GM10266 (cell line): ENCODE measurements at regions not wholly inside any gene's neighbourhood (a gene's known extent, or its start where the extent isn't known, plus 50 kb on each side); places are given as distances from the start of the nearest gene placed in this dataset.

Experiments
- DNase-seq: peaks from one replicate; pipeline ENCODE4 v3.0.0; 2012; ENCODE audit errors: extremely low spot score
- TF ChIP-seq, protein P1 (sequence below): IDR thresholded peaks from 2 replicates; pipeline ENCODE4 v1.5.1; 2012; ENCODE audit warnings: mild to moderate bottlenecking, low read depth; ENCODE audit not compliant: control insufficient read depth, insufficient read depth; ENCODE audit errors: missing control alignments

DNA sequence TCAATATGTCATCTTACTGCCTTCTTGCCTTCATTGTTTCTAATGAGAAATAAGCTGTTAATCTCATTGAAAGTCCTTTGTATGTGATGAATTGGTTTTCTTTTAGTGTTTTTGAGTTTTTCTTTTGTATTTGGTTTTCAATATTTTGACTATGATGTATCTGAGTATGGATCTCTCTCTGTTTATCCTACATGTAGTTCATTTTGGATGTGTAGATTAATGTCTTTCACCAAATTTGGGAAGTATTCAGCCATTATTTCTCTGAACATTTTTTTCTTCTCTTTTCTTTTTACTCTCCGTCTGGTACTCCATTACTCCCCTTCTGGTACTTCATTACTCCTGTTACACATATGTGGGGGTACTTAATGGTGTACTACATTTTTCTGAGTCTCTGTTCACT lies 103.3 kb upstream of the ADRA1D start:
- DNase-seq, result no peak
- TF ChIP-seq, protein P1, sequence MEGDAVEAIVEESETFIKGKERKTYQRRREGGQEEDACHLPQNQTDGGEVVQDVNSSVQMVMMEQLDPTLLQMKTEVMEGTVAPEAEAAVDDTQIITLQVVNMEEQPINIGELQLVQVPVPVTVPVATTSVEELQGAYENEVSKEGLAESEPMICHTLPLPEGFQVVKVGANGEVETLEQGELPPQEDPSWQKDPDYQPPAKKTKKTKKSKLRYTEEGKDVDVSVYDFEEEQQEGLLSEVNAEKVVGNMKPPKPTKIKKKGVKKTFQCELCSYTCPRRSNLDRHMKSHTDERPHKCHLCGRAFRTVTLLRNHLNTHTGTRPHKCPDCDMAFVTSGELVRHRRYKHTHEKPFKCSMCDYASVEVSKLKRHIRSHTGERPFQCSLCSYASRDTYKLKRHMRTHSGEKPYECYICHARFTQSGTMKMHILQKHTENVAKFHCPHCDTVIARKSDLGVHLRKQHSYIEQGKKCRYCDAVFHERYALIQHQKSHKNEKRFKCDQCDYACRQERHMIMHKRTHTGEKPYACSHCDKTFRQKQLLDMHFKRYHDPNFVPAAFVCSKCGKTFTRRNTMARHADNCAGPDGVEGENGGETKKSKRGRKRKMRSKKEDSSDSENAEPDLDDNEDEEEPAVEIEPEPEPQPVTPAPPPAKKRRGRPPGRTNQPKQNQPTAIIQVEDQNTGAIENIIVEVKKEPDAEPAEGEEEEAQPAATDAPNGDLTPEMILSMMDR, result no peak

DNA sequence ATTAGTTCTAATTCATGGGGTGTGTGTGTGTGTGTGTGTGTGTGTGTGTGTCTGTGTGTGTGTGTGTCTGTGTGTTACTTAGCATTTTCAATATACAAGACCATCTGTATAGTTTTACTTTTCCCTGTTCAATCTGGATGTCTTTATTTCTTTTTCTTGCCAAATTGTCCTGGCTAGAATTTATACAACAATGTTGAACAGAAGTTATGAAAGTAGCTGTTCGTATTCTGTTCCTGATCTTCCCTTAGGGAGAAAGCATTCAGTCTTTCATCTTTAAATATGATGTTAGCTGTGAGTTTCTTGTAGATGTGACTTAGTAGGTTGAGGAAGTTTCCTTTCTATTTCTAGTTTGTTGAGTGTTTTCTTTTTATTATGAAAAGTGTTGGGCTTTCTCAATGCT lies 101.0 kb upstream of the ADRA1D start:
- TF ChIP-seq, protein P1, result no peak
- no peak for DNase-seq

DNA sequence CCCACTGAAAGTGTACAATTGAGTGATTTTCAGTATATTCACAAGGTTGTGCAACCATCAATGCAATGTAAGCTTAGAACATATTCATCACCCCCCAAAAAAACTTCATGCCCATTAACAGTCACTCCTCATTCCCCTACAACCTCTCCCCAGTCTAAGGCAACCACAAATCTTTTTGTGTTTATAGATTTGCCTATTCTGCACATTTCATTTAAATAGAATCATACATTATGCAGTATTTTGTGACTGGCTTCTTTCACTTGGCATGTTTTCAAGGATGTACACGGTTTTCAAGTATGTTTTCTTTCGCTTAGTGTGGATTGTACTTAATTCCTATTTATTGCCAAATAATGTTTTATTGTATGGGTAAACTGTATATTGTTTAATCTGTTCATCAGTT lies 95.6 kb upstream of the ADRA1D start:
- no peak for DNase-seq
- TF ChIP-seq, protein P1, result no peak

DNA sequence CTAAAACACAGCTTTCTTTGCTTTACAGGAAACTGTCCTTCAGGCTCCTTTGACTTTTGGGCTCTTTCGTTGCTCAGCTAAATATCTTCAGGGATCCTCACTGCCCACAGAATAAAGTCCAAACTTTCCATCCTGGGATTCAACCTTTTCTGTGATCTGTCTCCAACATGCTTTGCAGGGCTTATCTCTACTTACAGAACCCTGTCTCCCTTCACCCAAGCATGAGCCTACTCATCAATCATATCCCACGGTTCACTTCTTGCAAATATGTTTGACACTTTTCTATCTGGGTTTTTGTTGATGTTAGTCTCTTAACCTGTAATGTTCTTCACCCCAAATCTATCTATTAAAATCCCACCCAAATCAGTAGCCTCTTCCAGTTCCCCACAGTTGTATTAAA lies 93.5 kb upstream of the ADRA1D start:
- no peak for DNase-seq
- TF ChIP-seq, protein P1, result no peak

DNA sequence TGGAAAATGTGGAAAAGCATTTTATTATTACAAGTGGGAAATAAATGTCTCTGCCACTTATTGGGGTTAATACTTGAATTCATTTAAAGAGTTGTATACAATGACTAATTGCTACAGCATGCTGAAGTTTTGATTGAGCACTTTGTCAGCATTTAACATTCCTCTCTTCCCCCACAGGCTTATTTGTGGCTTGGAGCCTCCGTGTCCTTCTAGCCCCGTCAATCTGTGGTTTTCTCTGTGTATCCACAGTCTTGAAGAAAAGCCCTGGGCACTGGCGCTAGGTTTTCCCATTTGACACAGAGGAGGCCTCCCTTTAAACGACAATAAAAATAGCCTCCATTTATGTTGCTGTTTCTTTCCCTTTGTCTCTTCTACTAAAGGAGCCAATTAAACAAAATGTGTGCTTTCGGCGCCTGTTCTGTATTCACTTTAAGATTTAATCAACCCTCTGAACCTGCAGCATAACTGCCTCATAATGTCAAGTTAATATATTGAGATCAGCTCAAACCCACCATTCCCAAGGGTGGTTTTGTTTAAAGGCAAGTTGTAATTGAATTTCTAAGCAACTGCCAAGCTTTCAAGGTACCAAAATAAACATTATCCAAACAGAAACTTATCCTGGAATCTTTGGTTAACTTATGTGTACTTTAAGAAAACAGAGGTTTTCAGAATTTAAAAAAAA lies 92.9 kb upstream of the ADRA1D start:
- no peak for DNase-seq

DNA sequence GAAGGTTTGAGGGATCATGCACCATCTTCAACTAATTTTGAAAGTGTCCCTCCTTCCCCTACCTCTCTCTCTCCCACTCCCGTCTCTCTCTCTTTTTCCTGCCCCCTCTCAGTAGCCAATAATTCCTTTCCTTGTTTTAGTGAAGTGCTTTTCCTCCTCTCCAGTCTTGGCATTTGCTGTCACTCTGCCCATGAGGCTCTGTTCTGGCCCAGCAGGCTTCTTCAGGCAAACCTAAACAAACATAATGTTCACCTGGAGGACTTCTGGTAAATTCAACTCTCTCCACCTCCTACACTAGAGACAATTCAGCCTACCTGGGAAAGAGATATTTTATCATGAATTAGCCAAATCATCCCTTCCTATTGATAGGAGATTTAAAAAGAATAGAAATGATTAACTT lies 86.6 kb upstream of the ADRA1D start:
- no peak for DNase-seq
- TF ChIP-seq, protein P1, result no peak

More for the DNA sequence above, 92.9 kb upstream of the ADRA1D start:
- TF ChIP-seq, protein P1, result no peak

DNA sequence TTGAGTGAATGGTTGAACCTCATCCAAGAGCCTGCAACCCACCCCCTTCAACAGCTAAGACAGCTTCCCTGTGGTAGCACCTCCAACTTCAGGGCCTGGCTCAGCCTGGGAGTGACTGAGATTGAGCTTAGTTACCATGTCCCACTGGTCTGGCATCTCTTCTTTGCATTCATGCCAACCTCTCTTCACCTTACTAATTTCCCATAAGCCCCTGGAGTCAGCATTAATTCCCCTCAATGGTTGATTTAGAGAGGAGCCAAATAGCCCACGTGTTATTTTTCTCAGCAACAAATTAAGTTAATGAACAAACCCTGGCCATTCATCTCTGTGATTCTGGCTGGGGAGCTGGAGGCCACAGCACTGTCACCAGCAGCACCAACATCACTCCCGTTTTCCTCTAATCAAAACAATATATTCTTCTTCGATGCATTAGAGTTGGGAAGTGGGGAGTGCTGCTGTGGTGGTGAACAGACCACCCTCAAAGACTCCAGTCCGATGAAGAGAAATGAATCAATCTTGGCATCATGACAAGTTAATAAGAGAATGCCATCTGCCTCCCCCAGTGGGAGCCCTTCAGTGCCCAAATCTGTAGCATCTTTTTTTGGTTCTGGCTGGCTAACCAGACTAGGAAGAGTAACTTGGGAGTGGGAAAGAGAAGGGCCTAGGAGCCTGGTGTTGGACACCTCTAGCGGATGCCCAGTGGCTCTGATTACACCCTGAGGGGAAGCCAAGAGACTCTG lies 83.2 kb upstream of the ADRA1D start:
- DNase-seq, result no peak
- TF ChIP-seq, protein P1, result no peak
